Fibroblast of mammary gland (primary cell): ENCODE measurements at regions not wholly inside any gene's neighbourhood (a gene's known extent, or its start where the extent isn't known, plus 50 kb on each side); places are given as distances from the start of the nearest gene placed in this dataset.
"Not testable (repeated sequence)": the region's sequence is repeated elsewhere in the genome, so short reads cannot be mapped to it uniquely, and the experiment has no call there.

ENCODE experiments used
- DNase-seq: peaks from one replicate; pipeline ENCODE4 v3.0.0-alpha.2; 2010; ENCODE audit warnings: low read depth
- H3K4me3 ChIP-seq: 2 replicates; pipeline ENCODE4 v1.5.1; 2011; ENCODE audit warnings: low read depth, mild to moderate bottlenecking, low read length, moderate library complexity; ENCODE audit not compliant: control insufficient read depth
- TF ChIP-seq, protein P1 (sequence below): conservative IDR thresholded peaks from 2 replicates; pipeline ENCODE4 v1.5.1; 2011; ENCODE audit warnings: low read depth, low read length, inconsistent platforms; ENCODE audit not compliant: control insufficient read depth, insufficient read depth

DNA sequence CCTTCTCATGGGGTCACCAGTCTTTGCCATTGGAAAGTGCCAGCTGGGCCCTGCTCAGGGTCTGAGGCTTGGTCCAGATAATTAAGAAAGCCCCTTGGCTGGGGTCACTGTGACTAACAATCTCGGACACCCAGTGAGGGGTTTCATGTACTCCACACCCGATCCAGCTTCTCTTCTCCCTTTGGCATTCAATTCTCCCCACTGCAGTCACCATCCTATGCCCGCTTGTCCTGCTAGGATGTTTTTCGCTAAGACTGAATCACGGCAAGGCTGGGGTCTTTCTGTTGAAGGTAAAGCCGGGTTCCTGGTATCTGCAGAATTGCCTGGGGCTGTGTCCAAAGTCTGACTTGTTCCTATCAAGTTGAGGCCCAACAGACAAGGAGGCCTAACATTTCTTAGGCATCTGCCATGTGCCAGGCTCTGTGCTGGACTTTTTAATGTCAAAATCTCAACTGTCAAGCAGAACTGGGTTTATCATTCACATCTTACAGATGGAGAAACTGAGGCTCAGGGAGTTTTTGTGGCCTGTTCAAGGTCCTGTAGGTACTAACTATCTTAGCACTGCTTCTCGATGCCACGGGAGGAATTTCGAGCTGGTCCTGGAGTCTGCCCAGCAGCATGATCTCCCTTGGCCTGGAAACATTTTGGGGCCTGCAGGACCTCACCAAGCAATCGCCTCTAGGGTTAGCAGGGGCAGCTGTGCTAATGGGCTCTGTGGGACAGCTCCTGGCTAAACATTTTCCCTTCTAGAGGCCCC lies 142.0 kb upstream of the ALDH1B1 start:
- TF ChIP-seq, protein P1, sequence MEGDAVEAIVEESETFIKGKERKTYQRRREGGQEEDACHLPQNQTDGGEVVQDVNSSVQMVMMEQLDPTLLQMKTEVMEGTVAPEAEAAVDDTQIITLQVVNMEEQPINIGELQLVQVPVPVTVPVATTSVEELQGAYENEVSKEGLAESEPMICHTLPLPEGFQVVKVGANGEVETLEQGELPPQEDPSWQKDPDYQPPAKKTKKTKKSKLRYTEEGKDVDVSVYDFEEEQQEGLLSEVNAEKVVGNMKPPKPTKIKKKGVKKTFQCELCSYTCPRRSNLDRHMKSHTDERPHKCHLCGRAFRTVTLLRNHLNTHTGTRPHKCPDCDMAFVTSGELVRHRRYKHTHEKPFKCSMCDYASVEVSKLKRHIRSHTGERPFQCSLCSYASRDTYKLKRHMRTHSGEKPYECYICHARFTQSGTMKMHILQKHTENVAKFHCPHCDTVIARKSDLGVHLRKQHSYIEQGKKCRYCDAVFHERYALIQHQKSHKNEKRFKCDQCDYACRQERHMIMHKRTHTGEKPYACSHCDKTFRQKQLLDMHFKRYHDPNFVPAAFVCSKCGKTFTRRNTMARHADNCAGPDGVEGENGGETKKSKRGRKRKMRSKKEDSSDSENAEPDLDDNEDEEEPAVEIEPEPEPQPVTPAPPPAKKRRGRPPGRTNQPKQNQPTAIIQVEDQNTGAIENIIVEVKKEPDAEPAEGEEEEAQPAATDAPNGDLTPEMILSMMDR, result no peak

DNA sequence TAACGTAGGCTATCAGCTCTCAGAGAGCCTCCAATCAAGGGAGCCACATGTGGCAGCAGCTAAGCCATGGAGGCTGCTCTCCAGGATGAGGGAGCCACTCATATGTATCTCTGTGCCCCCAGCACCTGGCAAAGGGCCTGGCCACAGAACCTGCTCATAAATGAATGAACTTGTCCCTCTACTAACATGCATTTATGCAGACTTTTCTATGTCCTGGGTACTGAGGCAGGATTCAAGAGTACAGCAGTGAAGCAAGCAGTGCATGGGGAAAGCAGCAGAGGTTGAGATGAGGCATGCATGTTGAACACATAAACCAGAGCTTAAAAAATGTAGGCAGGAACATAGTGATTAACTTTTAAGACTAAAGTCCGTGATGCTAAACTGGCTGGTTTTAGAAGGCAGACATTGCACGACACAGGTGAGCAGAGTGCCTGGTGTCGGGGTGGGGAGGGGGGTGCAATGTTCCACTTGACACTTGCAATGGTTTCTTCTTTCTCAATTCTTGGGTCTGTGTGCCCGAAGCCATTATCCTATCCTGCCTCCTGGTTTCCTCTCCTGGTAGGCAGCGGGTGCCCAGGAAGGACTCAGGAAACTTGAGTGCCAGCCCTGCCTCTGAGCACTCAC lies 142.8 kb upstream of the ALDH1B1 start:
- DNase-seq, result no peak
- TF ChIP-seq, protein P1, result no peak
- H3K4me3 ChIP-seq, result no peak overlapping the region

More for the DNA sequence above, 142.0 kb upstream of the ALDH1B1 start:
- DNase-seq, result no peak
- H3K4me3 ChIP-seq, result no peak overlapping the region

GRCh38 chr9:38249049-38249448 lies 143.5 kb upstream of the ALDH1B1 start:
- DNase-seq, result no peak
- TF ChIP-seq, protein P1, result no peak
- no peak overlapping the region for H3K4me3 ChIP-seq

DNA sequence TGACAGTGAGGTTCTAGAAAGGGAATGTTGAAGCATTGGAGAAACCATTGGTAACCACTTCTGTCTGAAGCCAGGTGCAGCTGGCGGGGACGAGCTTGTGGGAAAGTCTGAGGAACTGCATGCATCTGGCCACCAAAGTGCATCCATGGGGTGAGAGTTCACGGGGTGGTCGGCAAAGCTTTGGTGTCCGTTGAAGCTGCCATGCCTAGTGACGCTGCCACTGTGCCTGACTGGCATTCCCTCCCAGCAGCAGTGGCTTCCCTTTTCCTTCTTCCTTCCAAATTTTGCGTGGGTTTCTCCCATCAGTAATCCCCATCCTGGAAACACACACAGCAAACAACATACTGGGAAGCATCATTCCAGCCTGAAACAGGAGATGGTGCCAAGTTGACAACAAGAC lies 145.7 kb upstream of the ALDH1B1 start:
- DNase-seq, result no peak
- TF ChIP-seq, protein P1, result no peak
- no peak overlapping the region for H3K4me3 ChIP-seq

GRCh38 chr9:38244971-38245370 lies 147.5 kb upstream of the ALDH1B1 start:
- DNase-seq, result no peak
- H3K4me3 ChIP-seq, result no peak overlapping the region
- TF ChIP-seq, protein P1, result no peak

DNA sequence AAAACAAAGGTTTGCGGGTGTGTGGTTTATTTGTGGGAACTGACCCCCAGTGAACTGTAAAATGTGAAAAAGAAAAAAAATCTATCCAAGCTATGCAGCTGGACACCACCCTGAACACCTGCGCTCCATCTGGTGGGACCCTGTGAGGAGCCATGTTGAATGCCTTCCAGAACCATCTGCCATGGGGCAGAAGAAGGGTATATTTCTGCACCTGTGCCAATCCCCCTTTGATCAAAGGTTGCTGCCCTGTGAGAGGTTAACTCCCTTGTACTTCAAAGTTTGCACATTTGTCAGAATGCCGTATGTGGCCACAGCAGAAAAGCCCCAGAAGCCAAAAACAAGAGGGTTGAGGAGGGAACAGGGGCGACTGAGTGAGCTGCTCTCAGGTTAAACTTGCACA lies 148.5 kb upstream of the ALDH1B1 start:
- DNase-seq, result no peak
- TF ChIP-seq, protein P1, result no peak
- H3K4me3 ChIP-seq, result no peak overlapping the region

DNA sequence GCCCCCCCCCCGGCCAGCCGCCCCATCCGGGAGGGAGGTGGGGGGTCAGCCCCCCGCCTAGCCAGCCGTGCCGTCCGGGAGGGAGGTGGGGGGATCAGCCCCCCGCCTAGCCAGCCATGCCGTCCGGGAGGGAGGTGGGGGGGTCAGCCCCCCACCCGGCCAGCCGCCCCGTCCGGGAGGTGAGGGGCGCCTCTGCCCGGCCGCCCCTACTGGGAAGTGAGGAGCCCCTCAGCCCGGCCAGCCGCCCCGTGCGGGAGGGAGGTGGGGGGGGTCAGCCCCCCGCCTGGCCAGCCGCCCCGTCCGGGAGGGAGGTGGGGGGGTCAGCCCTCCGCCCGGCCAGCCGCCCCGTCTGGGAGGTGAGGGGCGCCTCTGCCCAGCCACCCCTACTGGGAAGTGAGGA lies 150.4 kb upstream of the ALDH1B1 start:
- not testable (repeated sequence) for H3K4me3 ChIP-seq, DNase-seq
